Muscle layer of duodenum (tissue), 2 donors: ENCODE measurements at regions not wholly inside any gene's neighbourhood (a gene's known extent, or its start where the extent isn't known, plus 50 kb on each side); places are given as distances from the start of the nearest gene placed in this dataset.

ENCODE experiments used
- H3K27ac ChIP-seq: one replicate; pipeline ENCODE4 v1.7.0; 2013; ENCODE audit warnings: mild to moderate bottlenecking, low read length
- H3K27me3 ChIP-seq: one replicate; pipeline ENCODE4 v1.7.0; 2013; ENCODE audit warnings: low read depth, mild to moderate bottlenecking, control low read depth, low read length
- H3K36me3 ChIP-seq, 2 donors: one replicate each; pipeline ENCODE4 v1.7.0; 2013; ENCODE audit warnings: low read length in 2 of 2, control low read depth in 1 of 2, mild to moderate bottlenecking in 1 of 2; ENCODE audit not compliant: insufficient read depth in 2 of 2, control insufficient read depth in 1 of 2
- H3K4me1 ChIP-seq, 2 donors: one replicate each; pipeline ENCODE4 v1.7.0; 2013; ENCODE audit warnings: low read length in 2 of 2, mild to moderate bottlenecking in 2 of 2, control low read depth in 1 of 2, moderate library complexity in 1 of 2; ENCODE audit not compliant: insufficient read depth in 2 of 2, control insufficient read depth in 1 of 2
- H3K4me3 ChIP-seq, 2 donors: one replicate each; pipeline ENCODE4 v1.7.0; 2013; ENCODE audit warnings: low read length in 2 of 2, low read depth in 1 of 2, mild to moderate bottlenecking in 1 of 2
- H3K9me3 ChIP-seq, 2 donors: one replicate each; pipeline ENCODE4 v1.7.0; 2013; ENCODE audit warnings: low read length in 2 of 2, control low read depth in 1 of 2, mild to moderate bottlenecking in 1 of 2; ENCODE audit not compliant: control insufficient read depth in 1 of 2
- donor health status: healthy.

GRCh38 chr13:85512421-85512820, 286.8 kb downstream of the SLITRK6 start:
- no peak overlapping the region for H3K4me3 ChIP-seq
- H3K9me3 ChIP-seq, result no peaks in the 10 kb centered on the region

DNA sequence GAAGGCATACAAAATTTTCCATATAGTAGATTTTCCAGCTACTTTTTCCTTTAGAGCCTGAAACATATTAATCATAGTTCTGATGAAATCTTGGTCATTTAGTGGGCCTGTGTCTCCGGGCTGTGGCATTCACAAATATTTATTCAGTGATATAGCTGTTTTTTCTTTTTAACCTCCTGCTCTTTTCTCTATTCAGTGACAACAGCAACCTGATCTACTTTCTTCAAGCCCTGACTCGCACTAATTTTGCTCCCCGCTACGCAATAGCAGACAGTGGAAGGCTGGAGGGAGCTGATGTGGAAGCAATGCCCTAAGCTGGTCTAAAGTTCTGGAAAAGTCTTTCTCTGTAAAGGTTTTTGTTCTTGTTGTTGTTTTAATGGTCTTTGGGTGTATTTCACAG, 289.7 kb downstream of the SLITRK6 start:
- Histone ChIP-seq H3K36me3 (no peaks in the 10 kb centered on the region), H3K9me3 (no peaks in the 10 kb centered on the region), H3K27me3 (no peaks in the 10 kb centered on the region), H3K27ac (no peak overlapping the region), H3K4me1 (no peaks in the 10 kb centered on the region), H3K4me3 (no peak overlapping the region)

More at GRCh38 chr13:85512421-85512820, 286.8 kb downstream of the SLITRK6 start:
- Histone ChIP-seq H3K27me3 (no peaks in the 10 kb centered on the region), H3K4me1 (no peaks in the 10 kb centered on the region), H3K27ac (no peak overlapping the region), H3K36me3 (no peaks in the 10 kb centered on the region)

DNA sequence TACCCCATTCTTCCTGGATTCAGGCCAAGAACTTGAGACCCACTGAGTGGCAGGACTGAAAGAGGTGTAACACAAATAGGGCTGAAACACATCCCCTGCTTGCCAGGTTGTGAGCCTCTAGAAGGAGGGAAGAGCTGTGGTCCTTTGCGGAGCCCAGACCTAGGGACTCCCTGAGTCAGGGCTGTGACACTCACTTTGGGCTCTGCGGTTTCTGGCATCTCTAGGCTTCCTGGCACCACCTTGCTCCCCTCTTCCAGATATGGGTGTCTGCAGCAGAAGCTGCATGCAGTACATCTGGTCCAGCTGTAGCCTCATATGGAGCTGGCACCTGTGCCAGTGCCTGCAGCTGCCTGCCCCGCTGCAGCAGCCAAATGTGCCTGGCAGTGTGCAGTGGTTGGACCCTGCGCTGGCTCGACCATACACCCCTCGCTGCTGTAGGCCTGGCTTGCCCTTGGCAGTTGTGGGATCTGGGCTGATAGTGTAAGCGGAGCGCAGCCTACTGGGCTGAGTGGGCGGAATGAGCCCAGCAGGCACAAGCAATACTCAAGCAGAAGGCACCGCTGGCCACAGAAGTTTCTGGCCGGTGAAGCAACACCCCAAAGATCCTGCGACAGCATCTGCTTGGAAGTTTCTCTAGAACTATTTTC, 290.4 kb downstream of the SLITRK6 start:
- H3K27me3 ChIP-seq, result no peaks in the 10 kb centered on the region
- H3K27ac ChIP-seq, result no peak overlapping the region
- no peaks in the 10 kb centered on the region for H3K9me3 ChIP-seq
- H3K4me3 ChIP-seq, result no peak overlapping the region
- no peaks in the 10 kb centered on the region for H3K36me3 ChIP-seq
- H3K4me1 ChIP-seq, result no peaks in the 10 kb centered on the region

DNA sequence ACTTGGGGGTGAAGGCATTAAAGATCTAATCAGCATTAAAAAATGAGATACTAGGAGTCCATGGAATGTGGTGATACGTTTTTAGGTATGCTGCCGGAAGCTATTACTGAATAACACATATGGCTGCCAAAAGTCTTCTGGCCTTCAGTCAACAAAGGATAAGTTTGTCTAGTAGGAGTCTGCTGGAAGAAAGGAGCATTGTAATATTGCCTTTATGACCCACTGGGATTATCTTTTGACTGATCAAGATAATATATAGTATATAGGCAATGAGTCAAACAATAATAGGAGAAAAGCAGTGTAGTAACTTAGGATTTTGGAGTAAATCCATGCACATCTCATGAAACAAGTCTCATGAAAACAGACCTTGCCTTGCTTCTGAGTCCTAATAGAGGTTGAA, 295.4 kb downstream of the SLITRK6 start:
- no peak overlapping the region for H3K27ac ChIP-seq
- no peaks in the 10 kb centered on the region for H3K27me3 ChIP-seq
- no peak overlapping the region for H3K4me3 ChIP-seq
- no peaks in the 10 kb centered on the region for H3K36me3 ChIP-seq
- H3K4me1 ChIP-seq, result no peaks in the 10 kb centered on the region
- no peaks in the 10 kb centered on the region for H3K9me3 ChIP-seq

DNA sequence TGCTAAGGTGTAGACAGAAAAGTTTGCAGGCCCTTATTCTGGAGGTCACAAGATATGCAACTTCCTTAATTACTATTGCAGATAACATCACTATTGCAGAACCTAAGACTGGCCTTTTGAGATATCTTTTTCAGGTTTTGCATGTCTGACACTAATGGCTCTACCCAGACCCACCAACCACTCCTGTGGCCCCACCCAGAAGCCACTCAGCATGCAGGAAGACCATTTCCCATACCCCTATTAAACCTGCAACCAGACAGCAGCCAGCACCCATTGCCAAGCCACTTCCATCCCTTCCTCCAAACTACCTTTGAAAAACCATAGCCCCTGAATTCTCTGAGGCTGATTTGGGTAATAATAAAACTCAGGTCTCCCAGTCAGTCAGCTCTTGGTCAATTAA, 297.6 kb downstream of the SLITRK6 start:
- Histone ChIP-seq H3K36me3 (no peaks in the 10 kb centered on the region), H3K27ac (no peak overlapping the region), H3K4me3 (no peak overlapping the region), H3K4me1 (peaks cover 0 to 3% of the 10 kb centered on the region in 2 donors), H3K27me3 (no peaks in the 10 kb centered on the region), H3K9me3 (no peaks in the 10 kb centered on the region)

DNA sequence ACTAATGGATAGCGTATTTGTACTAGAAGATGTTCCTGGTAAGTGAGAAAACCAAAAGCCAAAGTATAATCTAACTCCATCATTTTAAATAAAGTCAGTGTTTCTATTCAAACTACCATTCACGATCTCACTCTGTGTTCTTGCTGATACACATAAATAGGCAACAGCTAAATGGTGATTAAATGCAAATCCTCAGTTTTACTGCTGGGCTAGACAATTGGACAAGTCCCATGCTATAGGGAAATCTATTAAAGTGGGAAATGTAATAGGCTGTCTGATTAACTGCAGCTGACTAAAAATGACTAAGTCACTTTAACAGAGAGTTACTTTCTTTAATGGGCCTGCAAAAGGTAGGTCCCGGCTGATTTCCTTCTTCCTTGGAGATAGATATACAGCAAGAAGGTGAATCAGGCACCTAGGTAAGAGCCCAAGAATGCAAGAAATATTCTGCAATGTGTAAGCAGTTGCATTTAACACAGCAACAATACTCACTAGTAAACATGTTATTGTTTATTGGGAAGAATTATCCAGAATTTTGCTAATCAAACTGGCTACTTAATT, 298.4 kb downstream of the SLITRK6 start:
- Histone ChIP-seq H3K27me3 (no peaks in the 10 kb centered on the region), H3K4me1 (peaks cover 0 to 3% of the 10 kb centered on the region in 2 donors), H3K4me3 (no peak overlapping the region), H3K9me3 (no peaks in the 10 kb centered on the region), H3K36me3 (no peaks in the 10 kb centered on the region), H3K27ac (no peak overlapping the region)

GRCh38 chr13:85498774-85499173, 300.4 kb downstream of the SLITRK6 start:
- no peaks in the 10 kb centered on the region for H3K9me3 ChIP-seq
- H3K27ac ChIP-seq, result no peak overlapping the region
- H3K4me3 ChIP-seq, result no peak overlapping the region
- peaks cover 0 to 3% of the 10 kb centered on the region in 2 donors for H3K4me1 ChIP-seq
- H3K27me3 ChIP-seq, result no peaks in the 10 kb centered on the region
- no peaks in the 10 kb centered on the region for H3K36me3 ChIP-seq

- Histone ChIP-seq H3K27ac (no peak overlapping the region), H3K27me3 (no peaks in the 10 kb centered on the region), H3K4me3 (no peak overlapping the region), H3K9me3 (no peaks in the 10 kb centered on the region), H3K36me3 (no peaks in the 10 kb centered on the region), H3K4me1 (peaks cover 0 to 3% of the 10 kb centered on the region in 2 donors)
Measured at GRCh38 chr13:85497652-85498051, 301.6 kb downstream of the SLITRK6 start.

DNA sequence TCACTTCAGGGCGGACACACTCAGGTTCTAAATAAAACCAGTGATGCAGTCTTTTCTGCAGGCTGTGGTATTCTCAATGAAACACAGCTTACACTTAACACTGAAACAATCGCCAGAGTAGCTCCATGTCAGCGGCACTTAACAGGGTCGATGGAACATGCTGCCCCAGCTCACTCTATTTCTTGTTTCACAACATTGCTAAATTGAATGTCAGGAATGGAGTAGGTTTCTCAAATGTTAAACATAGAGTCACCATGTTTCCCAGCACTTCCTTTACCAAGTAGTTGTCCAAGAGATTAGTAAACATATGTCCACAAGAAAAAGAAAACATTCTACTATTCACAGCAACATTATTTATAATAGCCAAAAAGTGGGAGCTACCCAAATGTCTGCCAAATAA, 306.9 kb downstream of the SLITRK6 start:
- H3K4me1 ChIP-seq, result no peaks in the 10 kb centered on the region
- no peak overlapping the region for H3K4me3 ChIP-seq
- no peaks in the 10 kb centered on the region for H3K27me3 ChIP-seq
- H3K27ac ChIP-seq, result no peak overlapping the region
- no peaks in the 10 kb centered on the region for H3K36me3 ChIP-seq
- H3K9me3 ChIP-seq, result no peaks in the 10 kb centered on the region

DNA sequence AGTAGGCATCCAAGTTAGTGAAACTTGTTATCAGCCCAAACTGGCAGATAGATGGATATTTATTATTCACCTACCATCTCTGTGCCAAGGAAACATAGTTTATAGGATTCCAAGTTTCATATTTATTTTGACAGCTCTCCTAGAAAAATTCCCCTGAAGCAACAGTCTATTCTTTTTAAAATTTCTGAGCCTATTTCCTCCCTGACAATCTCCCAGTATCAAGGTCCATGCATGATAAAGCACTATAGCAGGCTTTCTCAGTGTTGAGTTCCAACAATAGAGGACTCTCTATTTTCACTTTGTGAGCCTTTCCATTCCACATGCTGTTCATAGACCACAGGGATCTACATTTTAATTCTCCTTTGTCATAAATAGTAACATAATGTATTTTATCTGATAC, 312.6 kb downstream of the SLITRK6 start:
- peaks cover 0 to 4% of the 10 kb centered on the region in 2 donors for H3K9me3 ChIP-seq
- H3K27ac ChIP-seq, result no peak overlapping the region
- no peak overlapping the region for H3K4me3 ChIP-seq

DNA sequence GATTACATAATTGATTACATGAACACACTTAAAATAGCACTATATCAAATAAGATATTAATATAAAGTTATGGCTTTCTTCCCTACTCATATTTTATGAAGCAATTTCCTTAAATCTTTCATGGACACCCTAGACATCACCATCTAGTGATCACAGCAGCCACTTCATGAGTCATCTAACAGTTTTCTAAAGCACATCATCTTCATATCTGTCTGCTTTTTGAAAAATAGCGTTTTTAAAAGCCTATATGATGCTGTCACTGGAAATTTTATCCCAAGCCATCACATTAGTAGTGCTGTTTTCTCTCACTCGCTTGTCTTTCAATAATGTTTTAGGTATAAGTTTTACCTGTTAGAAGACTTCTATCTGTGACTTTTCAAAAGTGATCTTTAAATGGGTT, 326.1 kb downstream of the SLITRK6 start:
- Histone ChIP-seq H3K36me3 (no peaks in the 10 kb centered on the region), H3K27me3 (no peaks in the 10 kb centered on the region), H3K27ac (no peak overlapping the region), H3K4me3 (no peak overlapping the region), H3K9me3 (no peaks in the 10 kb centered on the region), H3K4me1 (no peaks in the 10 kb centered on the region)

More for the DNA sequence above, 312.6 kb downstream of the SLITRK6 start:
- no peaks in the 10 kb centered on the region for H3K36me3 ChIP-seq
- no peaks in the 10 kb centered on the region for H3K27me3 ChIP-seq
- H3K4me1 ChIP-seq, result no peaks in the 10 kb centered on the region

DNA sequence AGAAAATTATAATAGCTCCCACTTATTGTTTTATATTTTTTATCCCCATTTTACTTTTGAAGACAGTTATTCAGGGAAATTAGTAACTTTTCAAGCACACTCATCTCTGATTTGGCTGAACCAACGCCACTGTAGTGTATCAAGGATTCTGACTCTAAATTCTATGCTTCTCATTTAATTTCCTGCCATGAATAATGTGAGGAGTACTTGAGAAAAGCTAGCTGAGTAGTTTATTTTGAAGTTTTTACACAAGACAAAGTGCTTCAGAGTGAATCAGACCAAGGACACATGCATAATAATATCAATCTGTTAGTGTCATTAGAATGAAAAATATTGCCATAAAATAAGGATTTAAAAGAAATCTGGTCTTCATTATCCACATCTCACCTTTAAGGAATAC, 329.9 kb downstream of the SLITRK6 start:
- no peak overlapping the region for H3K27ac ChIP-seq
- H3K4me1 ChIP-seq, result no peaks in the 10 kb centered on the region
- H3K4me3 ChIP-seq, result no peak overlapping the region
- no peaks in the 10 kb centered on the region for H3K36me3 ChIP-seq
- no peaks in the 10 kb centered on the region for H3K9me3 ChIP-seq
- no peaks in the 10 kb centered on the region for H3K27me3 ChIP-seq
